Epidermal melanocyte (primary cell): ENCODE measurements at regions not wholly inside any gene's neighbourhood (a gene's known extent, or its start where the extent isn't known, plus 50 kb on each side); places are given as distances from the start of the nearest gene placed in this dataset.
"Not testable (repeated sequence)": the region's sequence is repeated elsewhere in the genome, so short reads cannot be mapped to it uniquely, and the experiment has no call there.

Source experiments
- DNase-seq: peaks from one replicate; pipeline ENCODE4 v3.0.0; 2011; ENCODE audit warnings: low spot score; ENCODE audit not compliant: insufficient read length

DNA sequence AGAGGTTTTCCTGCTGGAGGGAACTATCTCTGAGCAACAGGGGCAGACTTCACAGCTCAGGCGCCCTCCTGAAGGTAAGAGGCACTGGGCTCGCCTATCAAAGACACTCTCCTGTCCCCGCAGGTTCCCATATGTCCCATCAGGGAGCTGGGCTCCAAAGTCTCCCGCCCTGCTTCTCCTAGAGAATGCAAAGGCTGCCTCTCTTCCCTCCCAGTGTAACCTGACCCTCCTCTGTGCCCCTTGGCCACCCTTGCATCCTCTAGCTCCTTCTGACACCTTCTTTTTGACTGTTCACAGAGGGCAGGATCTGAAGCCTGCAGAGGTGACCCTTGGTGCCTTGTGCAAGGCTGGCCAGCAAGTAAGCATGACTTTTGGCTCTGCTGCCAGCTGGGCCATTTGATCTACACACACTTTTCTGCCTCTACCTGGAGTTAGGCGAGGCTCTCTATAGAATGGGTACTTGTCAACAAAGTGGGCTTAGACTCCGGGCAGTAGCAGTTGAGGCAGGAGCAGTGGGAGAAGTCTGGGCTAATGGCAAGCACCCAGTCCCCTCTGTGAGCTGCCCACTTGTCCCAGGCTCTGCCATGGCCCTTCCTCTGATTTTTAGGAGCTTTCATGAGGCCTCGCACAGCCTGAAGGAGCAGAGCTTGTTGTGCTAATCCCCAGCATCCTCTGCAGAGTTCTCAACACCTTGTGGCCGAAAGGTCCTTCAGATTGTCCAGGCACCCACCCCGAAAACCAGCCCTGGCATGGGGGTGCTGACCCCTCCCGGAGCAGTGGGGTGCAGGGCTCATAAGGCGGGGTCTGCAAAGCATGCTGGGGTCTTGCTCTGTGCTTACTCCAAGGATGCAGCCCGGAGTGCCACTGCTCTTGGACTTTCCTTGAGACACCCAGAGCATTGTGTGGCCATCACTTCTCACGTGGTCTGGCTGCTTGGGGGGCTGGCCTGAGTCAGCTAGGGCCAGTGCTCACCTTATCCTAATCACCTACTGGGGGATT is 122.9 kb downstream of the METRNL start:
- DNase-seq, result no peak

DNA sequence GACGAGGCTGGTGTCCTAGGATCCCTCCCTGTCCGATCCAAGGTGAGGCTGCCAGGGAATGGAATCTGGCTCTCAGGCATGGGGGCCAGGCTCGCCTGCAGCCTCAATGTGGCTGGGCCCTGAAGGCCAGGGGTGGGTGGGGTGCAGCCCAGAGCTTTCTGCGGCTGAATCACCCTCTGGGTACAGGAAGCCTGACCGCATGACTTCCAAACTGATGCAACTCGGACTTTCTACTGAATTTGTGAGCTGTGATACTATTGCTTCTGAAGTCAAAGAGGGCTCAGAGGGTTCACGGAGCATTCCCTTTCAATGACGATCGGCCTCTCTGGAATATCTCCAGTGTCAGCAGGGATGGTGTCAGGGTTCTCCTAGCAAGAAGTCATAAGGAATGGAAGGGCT is 123.7 kb downstream of the METRNL start:
- DNase-seq, result peak; percentile 64

- DNase-seq, result no peak
These were observed 124.2 kb downstream of the METRNL start for GRCh38 chr17:83203472-83204221.

DNA sequence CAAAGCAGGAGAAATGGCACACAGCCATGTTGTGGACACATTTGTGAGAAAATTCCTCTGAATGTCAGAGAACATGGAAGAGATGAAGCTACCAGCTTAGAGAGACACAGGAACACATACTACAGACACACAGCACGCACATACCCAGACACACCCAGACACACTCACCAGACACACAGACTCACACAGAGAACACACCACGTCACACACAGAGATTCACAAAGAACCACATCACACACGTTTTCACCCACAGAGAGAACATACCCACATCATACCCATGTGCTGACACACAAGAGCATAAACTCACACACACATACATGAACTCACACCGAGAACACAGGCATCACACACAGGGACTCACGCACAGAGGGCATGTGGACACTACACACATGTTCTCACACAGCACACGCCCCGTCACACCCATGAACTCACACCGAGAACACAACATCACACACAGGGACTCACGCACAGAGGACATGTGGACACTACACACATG is 124.9 kb downstream of the METRNL start:
- no peak for DNase-seq

GRCh38 chr17:83204736-83205386 is 125.5 kb downstream of the METRNL start:
- DNase-seq, result not testable (repeated sequence)

GRCh38 chr17:83205387-83206035 is 126.1 kb downstream of the METRNL start:
- not testable (repeated sequence) for DNase-seq

DNA sequence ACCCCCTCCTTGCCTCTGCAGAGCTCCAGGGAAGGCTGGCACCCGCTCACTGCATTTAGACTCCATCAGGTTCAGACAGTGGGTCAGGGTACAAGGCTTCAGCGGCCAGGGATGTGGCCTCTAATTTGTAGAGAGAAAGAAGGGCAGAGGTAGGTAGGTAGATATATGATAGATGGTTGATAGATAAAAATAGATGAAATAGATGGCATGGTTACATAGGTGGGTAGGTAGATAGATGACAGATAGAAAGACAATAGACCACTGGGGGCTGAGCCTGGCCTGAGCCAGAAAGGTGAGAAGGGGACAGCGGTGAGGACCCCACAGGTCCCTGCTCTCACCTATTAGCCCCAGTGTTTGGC is 126.6 kb downstream of the METRNL start:
- DNase-seq, result not testable (repeated sequence)

DNA sequence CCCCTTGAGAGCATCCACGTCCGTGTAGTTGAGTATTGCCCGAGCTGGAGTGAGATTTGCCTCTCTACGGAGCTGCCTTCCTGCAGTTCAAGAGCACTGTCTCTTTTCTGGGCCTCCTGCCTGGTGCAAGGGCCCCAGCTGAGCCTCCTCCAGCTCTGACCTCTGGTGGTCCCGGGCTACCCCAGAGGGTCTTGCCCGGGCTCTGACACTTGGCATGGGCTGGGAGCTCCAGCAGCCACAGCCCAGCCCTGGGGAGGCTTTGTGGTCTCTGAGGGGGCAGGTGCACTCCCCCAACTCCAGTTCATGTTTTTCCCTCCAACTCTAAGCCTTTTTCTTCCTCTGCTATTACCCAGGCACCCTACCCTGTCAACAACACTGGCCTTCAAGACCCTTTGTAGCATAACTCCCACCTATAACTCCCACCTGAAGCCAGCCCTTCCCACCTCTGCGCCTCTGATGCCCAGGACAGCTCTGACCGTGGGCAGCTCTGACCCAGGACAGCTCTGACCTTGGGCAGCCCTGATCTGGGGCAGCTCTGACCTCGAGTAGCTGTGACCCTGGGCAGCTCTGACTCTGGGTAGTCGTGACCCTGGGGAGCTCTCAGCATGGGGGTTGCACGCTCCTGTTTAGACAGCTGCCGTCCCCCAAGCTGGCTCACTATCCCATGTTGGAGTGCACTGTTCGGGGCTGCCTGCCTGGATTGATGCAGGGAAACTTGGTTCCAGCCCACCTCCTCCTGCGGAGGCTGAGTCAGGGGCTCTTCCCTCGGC is 127.6 kb downstream of the METRNL start:
- not testable (repeated sequence) for DNase-seq

GRCh38 chr17:83247001-83247400 is 167.6 kb downstream of the METRNL start:
- DNase-seq, result not testable (repeated sequence)
